Endothelial cell of umbilical vein (primary cell): ENCODE measurements at regions not wholly inside any gene's neighbourhood (a gene's known extent, or its start where the extent isn't known, plus 50 kb on each side); places are given as distances from the start of the nearest gene placed in this dataset.

Source experiments
- BruUV-seq: library from RNA; stranded (reverse); fragments of 400-500 nt; replicated peaks from 2 replicates; lab custom pipeline; 2021; lab: Mats Ljungman, UMichigan
- CTCF ChIA-PET: fragments of 300-600, 350-600 bp; sonication (Branson Sonifier 250); formaldehyde crosslinking; loops from one replicate; lab custom pipeline; 2021; ENCODE audit warnings: antibody characterized with exemption, inconsistent platforms; lab: Charles Lee
- POLR2A ChIA-PET: fragments of 300-600, 350-600 bp; sonication (Branson Sonifier 250); formaldehyde crosslinking; loops from one replicate; lab custom pipeline; 2021; ENCODE audit warnings: antibody characterized with exemption, inconsistent platforms; lab: Charles Lee
- DNase-seq: peaks from one replicate; pipeline ENCODE4 v3.0.0-alpha.2; 2011; ENCODE audit warnings: low read depth, low spot score
- FAIRE-seq: peaks from 2 replicates; lab custom pipeline; 2011; peaks lifted over from hg19 to GRCh38; lab: Jason Lieb, UNC
- H2AFZ ChIP-seq: 2 replicates; pipeline ENCODE4 v1.6.0; 2012; ENCODE audit warnings: low read depth, low read length, control low read depth, inconsistent platforms
- H3K27ac ChIP-seq: 2 replicates; pipeline ENCODE4 v1.5.1; 2011; ENCODE audit warnings: low read depth, mild to moderate bottlenecking, control low read depth, low read length, moderate library complexity; ENCODE audit not compliant: insufficient read depth
- H3K27me3 ChIP-seq, 2 experiments: 2 replicates each; pipeline versions ENCODE4 v1.6.0 to v1.6.1; 2011; ENCODE audit warnings: low read length in 2 of 2, mixed read lengths in 1 of 2; ENCODE audit not compliant: control insufficient read depth in 2 of 2, insufficient read depth in 2 of 2
- H3K36me3 ChIP-seq, 2 experiments: 2 replicates in 1 of 2; 3 replicates in 1 of 2; pipeline ENCODE4 v1.5.1; 2011; ENCODE audit warnings: low read length in 2 of 2, mild to moderate bottlenecking in 1 of 2, moderate library complexity in 1 of 2; ENCODE audit not compliant: control insufficient read depth in 2 of 2, insufficient read depth in 2 of 2; ENCODE audit errors: extremely low read depth in 1 of 2
- H3K4me1 ChIP-seq: 3 replicates; pipeline ENCODE4 v1.5.1; 2011; ENCODE audit warnings: mild to moderate bottlenecking, low read length; ENCODE audit not compliant: control insufficient read depth, insufficient read depth; ENCODE audit errors: extremely low read depth
- H3K4me2 ChIP-seq: 2 replicates; pipeline ENCODE4 v1.6.1; 2011; ENCODE audit warnings: low read length, control low read depth, mixed read lengths; ENCODE audit not compliant: insufficient read depth
- H3K4me3 ChIP-seq, 3 experiments: fragments of 200-600 bp in 1 of 3; sonication (generic), shearing (Covaris generic) in 1 of 3; replicated peaks in 1 of 3; 2 replicates each; pipeline ENCODE4 v1.5.1; 2011 to 2016; ENCODE audit warnings: control low read depth in 3 of 3, low read length in 3 of 3, mild to moderate bottlenecking in 2 of 3, inconsistent platforms in 1 of 3, low read depth in 1 of 3, moderate library complexity in 1 of 3; ENCODE audit not compliant: insufficient read depth in 1 of 3
- H3K79me2 ChIP-seq: 2 replicates; pipeline ENCODE4 v1.6.0; 2012; ENCODE audit warnings: low read length, inconsistent platforms; ENCODE audit not compliant: control insufficient read depth, insufficient read depth
- H3K9ac ChIP-seq: replicated peaks from 2 replicates; pipeline ENCODE3; 2011; ENCODE audit warnings: low read length, control low read depth; ENCODE audit not compliant: insufficient read depth; ENCODE audit errors: extremely low read depth
- H3K9me1 ChIP-seq: replicated peaks from 3 replicates; pipeline ENCODE4 v1.6.0; 2011; ENCODE audit warnings: mild to moderate bottlenecking, low read length; ENCODE audit not compliant: control insufficient read depth, insufficient read depth; ENCODE audit errors: extremely low read depth
- H3K9me3 ChIP-seq: replicated peaks from 2 replicates; pipeline ENCODE4 v1.5.1; 2012; ENCODE audit warnings: low read length, inconsistent platforms; ENCODE audit not compliant: control insufficient read depth, insufficient read depth
- H4K20me1 ChIP-seq: replicated peaks from 2 replicates; pipeline ENCODE3; 2011; ENCODE audit warnings: mild to moderate bottlenecking, low read length; ENCODE audit not compliant: control insufficient read depth, insufficient read depth; ENCODE audit errors: extremely low read depth
- EZH2 ChIP-seq: IDR thresholded peaks from 2 replicates; pipeline ENCODE4 v1.6.1; 2012; ENCODE audit warnings: borderline replicate concordance, low read depth, mild to moderate bottlenecking, moderate library complexity, low read length, inconsistent platforms; ENCODE audit not compliant: severe bottlenecking
- GATA2 ChIP-seq: IDR thresholded peaks from 2 replicates; pipeline ENCODE4 v1.7.0; 2011; ENCODE audit warnings: low read depth, mild to moderate bottlenecking, moderate library complexity, mixed read lengths, low read length; ENCODE audit not compliant: insufficient read length, insufficient read depth
- JUN ChIP-seq: IDR thresholded peaks from 2 replicates; pipeline ENCODE4 v1.6.1; 2011; ENCODE audit warnings: borderline replicate concordance, low read depth; ENCODE audit not compliant: insufficient read length, insufficient read depth
- MAX ChIP-seq: IDR thresholded peaks from 2 replicates; pipeline ENCODE4 v1.6.1; 2011; ENCODE audit not compliant: insufficient read depth, insufficient read length
- MYC ChIP-seq: IDR thresholded peaks from one replicate; pipeline ENCODE4 v1.6.1; 2011; ENCODE audit warnings: mild to moderate bottlenecking, low read depth, low read length
- POLR2A ChIP-seq: IDR thresholded peaks from 2 replicates; pipeline ENCODE4 v1.6.1; 2012; ENCODE audit warnings: low read depth, mild to moderate bottlenecking, control low read depth, low read length
- POLR2AphosphoS5 ChIP-seq: IDR thresholded peaks from 2 replicates; pipeline ENCODE4 v1.6.1; 2012; ENCODE audit warnings: low read depth, mild to moderate bottlenecking, control low read depth, low read length, moderate library complexity; ENCODE audit not compliant: insufficient read depth
- dilution Hi-C: fragments of 300-500 bp; cut with MboI; formaldehyde crosslinking; loops from one replicate; pipeline ENCODE4 v1.15.0; 2019; ENCODE audit warnings: low sequenced_read_pairs; ENCODE audit not compliant: extremely low pct_ligation_motif_present
- intact Hi-C: fragments of 100-400 bp; cut with micrococcal nuclease; formaldehyde crosslinking; loops from one replicate; pipeline ENCODE4 v1.10.0; 2022
- TF ChIP-seq, protein P1 (sequence below), 2 donors: IDR thresholded peaks; 1 replicate in 1 of 2; 2 replicates in 1 of 2; pipeline ENCODE4 v1.5.1; 2011; ENCODE audit warnings: low read length in 2 of 2, mild to moderate bottlenecking in 2 of 2, moderate library complexity in 2 of 2, control low read depth in 1 of 2, inconsistent platforms in 1 of 2, low read depth in 1 of 2; ENCODE audit not compliant: insufficient read depth in 1 of 2; ENCODE audit errors: extremely low read depth in 1 of 2

- POLR2A ChIA-PET, result no interaction called here
- H3K9me3 ChIP-seq, result no peaks in the 10 kb centered on the region
- no peak overlapping the region for H2AFZ ChIP-seq
- no peak for DNase-seq
- no peaks in the 10 kb centered on the region for H3K27me3 ChIP-seq
- TF ChIP-seq MYC (no peak), EZH2 (no peak), MAX (no peak), JUN (no peak), POLR2A (no peak), GATA2 (no peak)
- TF ChIP-seq, protein P1, sequence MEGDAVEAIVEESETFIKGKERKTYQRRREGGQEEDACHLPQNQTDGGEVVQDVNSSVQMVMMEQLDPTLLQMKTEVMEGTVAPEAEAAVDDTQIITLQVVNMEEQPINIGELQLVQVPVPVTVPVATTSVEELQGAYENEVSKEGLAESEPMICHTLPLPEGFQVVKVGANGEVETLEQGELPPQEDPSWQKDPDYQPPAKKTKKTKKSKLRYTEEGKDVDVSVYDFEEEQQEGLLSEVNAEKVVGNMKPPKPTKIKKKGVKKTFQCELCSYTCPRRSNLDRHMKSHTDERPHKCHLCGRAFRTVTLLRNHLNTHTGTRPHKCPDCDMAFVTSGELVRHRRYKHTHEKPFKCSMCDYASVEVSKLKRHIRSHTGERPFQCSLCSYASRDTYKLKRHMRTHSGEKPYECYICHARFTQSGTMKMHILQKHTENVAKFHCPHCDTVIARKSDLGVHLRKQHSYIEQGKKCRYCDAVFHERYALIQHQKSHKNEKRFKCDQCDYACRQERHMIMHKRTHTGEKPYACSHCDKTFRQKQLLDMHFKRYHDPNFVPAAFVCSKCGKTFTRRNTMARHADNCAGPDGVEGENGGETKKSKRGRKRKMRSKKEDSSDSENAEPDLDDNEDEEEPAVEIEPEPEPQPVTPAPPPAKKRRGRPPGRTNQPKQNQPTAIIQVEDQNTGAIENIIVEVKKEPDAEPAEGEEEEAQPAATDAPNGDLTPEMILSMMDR (IDR thresholded peaks at IDR 0.05; ENCODE audit: extremely low read depth in 1 of 2, insufficient read depth in 1 of 2, low read depth in 1 of 2, low read length in 2 of 2), result no peak
- FAIRE-seq, result no peak
- no peak overlapping the region for H3K27ac ChIP-seq
- no peak overlapping the region for H3K4me3 ChIP-seq
- no TSS peak for BruUV-seq
- no peaks in the 10 kb centered on the region for H4K20me1 ChIP-seq
- CTCF ChIA-PET, result no interaction called here
- no peaks in the 10 kb centered on the region for H3K4me1 ChIP-seq
- H3K4me2 ChIP-seq, result no peak overlapping the region
- no peak overlapping the region for H3K9ac ChIP-seq
- no peaks in the 10 kb centered on the region for H3K36me3 ChIP-seq
- no peaks in the 10 kb centered on the region for H3K9me1 ChIP-seq
- no peaks in the 10 kb centered on the region for H3K79me2 ChIP-seq
- intact Hi-C loops (no loop called here), dilution Hi-C loops (no loop called here)
These were observed 207.8 kb downstream of the RAB38 start for GRCh38 chr11:87967459-87967858.

GRCh38 chr11:87966694-87967093 is 208.5 kb downstream of the RAB38 start:
- ChIA-PET CTCF (no interaction called here), POLR2A (no interaction called here)
- H2AFZ ChIP-seq, result no peak overlapping the region
- intact Hi-C loops (no loop called here), dilution Hi-C loops (no loop called here)
- TF ChIP-seq MYC (no peak), POLR2AphosphoS5 (no peak), POLR2A (no peak), EZH2 (no peak), GATA2 (no peak), JUN (no peak)
- TF ChIP-seq, protein P1 (IDR thresholded peaks at IDR 0.05; ENCODE audit: extremely low read depth in 1 of 2, insufficient read depth in 1 of 2, low read depth in 1 of 2, low read length in 2 of 2), result no peak
- no peaks in the 10 kb centered on the region for H3K4me1 ChIP-seq
- FAIRE-seq, result no peak
- H3K4me3 ChIP-seq, result no peak overlapping the region
- H3K9me3 ChIP-seq, result no peaks in the 10 kb centered on the region
- no TSS peak for BruUV-seq
- H3K27me3 ChIP-seq, result no peaks in the 10 kb centered on the region
- H3K36me3 ChIP-seq, result no peaks in the 10 kb centered on the region
- H3K79me2 ChIP-seq, result no peaks in the 10 kb centered on the region
- no peaks in the 10 kb centered on the region for H3K9me1 ChIP-seq
- H3K9ac ChIP-seq, result no peak overlapping the region
- H3K4me2 ChIP-seq, result no peak overlapping the region
- DNase-seq, result no peak
- H4K20me1 ChIP-seq, result no peaks in the 10 kb centered on the region
- H3K27ac ChIP-seq, result no peak overlapping the region
